HepG2 (cell line): ENCODE measurements at regions not wholly inside any gene's neighbourhood (a gene's known extent, or its start where the extent isn't known, plus 50 kb on each side); places are given as distances from the start of the nearest gene placed in this dataset.

Source experiments
- ATAC-seq: fragments of 200-7000 bp; cut with Tn5 transposase; 3 replicates; pipeline ENCODE4 v1.9.1; 2020; ENCODE audit warnings: mild to moderate bottlenecking, moderate library complexity
- BruUV-seq: library from RNA; stranded (reverse); fragments of 400-500 nt; replicated peaks from 2 replicates; lab custom pipeline; 2021; lab: Mats Ljungman, UMichigan
- CTCF ChIA-PET: fragments of 300-600 bp; formaldehyde crosslinking; extraction: SDS; loops from one replicate; lab custom pipeline; 2021; ENCODE audit warnings: low total read pairs, inconsistent platforms, low intra/inter-chr PET ratio; lab: Yijun Ruan, JAX
- POLR2A ChIA-PET: fragments of 350-600 bp; sonication (Branson Sonifier 250); formaldehyde crosslinking; loops from one replicate; lab custom pipeline; 2020; ENCODE audit warnings: antibody characterized with exemption, inconsistent platforms; lab: Yijun Ruan, JAX
- DNase-seq: peaks from one replicate; pipeline ENCODE4 v3.0.0-alpha.2; 2015; ENCODE audit warnings: low spot score
- FAIRE-seq: peaks from 3 replicates; lab custom pipeline; 2011; peaks lifted over from hg19 to GRCh38; lab: Jason Lieb, UNC
- H2AFZ ChIP-seq: one replicate; pipeline ENCODE4 v1.6.1; 2011; ENCODE audit warnings: low read length, inconsistent platforms
- H3K27ac ChIP-seq: fragments of 300-600 bp; 3 replicates; pipeline ENCODE4 v1.8.0; 2011; ENCODE audit warnings: mixed run types, mild to moderate bottlenecking, mixed read lengths, low read length, inconsistent platforms; ENCODE audit not compliant: insufficient read depth; ENCODE audit errors: extremely low read length
- H3K27me3 ChIP-seq, 2 experiments: fragments of 200-600 bp in 1 of 2; 2 replicates in 1 of 2; 3 replicates in 1 of 2; pipeline versions ENCODE4 v1.6.0 to v1.8.0; 2011; ENCODE audit warnings: low read length in 2 of 2, mild to moderate bottlenecking in 2 of 2, moderate library complexity in 2 of 2, inconsistent platforms in 1 of 2; ENCODE audit not compliant: insufficient read depth in 2 of 2, control insufficient read depth in 1 of 2
- H3K36me3 ChIP-seq, 2 experiments: fragments of 200-600 bp in 1 of 2; replicated peaks in 1 of 2; 2 replicates in 1 of 2; 3 replicates in 1 of 2; pipeline versions ENCODE4 v1.5.1 to v1.8.0; 2011; ENCODE audit warnings: low read length in 2 of 2, inconsistent platforms in 1 of 2; ENCODE audit not compliant: insufficient read depth in 2 of 2, control insufficient read depth in 1 of 2
- H3K4me1 ChIP-seq: 2 replicates; pipeline ENCODE4 v1.5.1; 2012; ENCODE audit warnings: low read length, inconsistent platforms; ENCODE audit not compliant: insufficient read depth
- H3K4me2 ChIP-seq: 2 replicates; pipeline ENCODE4 v1.6.0; 2011; ENCODE audit warnings: low read depth, low read length, inconsistent platforms
- H3K4me3 ChIP-seq, 3 experiments: fragments of 200-600 bp in 1 of 3; sonication (generic), shearing (Covaris generic) in 1 of 3; replicated peaks in 1 of 3; 2 replicates each; pipeline ENCODE4 v1.5.1; 2011 to 2016; ENCODE audit warnings: low read length in 3 of 3, inconsistent platforms in 2 of 3, low read depth in 2 of 3, mild to moderate bottlenecking in 2 of 3, control low read depth in 1 of 3, mixed read lengths in 1 of 3; ENCODE audit not compliant: insufficient read depth in 1 of 3
- H3K79me2 ChIP-seq: one replicate; pipeline ENCODE4 v1.6.1; 2011; ENCODE audit warnings: low read length, inconsistent platforms; ENCODE audit not compliant: insufficient read depth
- H3K9ac ChIP-seq: 2 replicates; pipeline ENCODE4 v1.6.0; 2011; ENCODE audit warnings: mild to moderate bottlenecking, low read depth, low read length, inconsistent platforms; ENCODE audit not compliant: insufficient read depth
- H3K9me3 ChIP-seq: 2 replicates; pipeline ENCODE4 v1.5.1; 2012; ENCODE audit warnings: mild to moderate bottlenecking, low read length
- H4K20me1 ChIP-seq: 2 replicates; pipeline ENCODE4 v1.6.0; 2011; ENCODE audit warnings: inconsistent platforms, mild to moderate bottlenecking, low read length, moderate library complexity; ENCODE audit not compliant: insufficient read depth
- ESRRA ChIP-seq: sonication (generic); formaldehyde crosslinking; IDR thresholded peaks from 2 replicates; pipeline ENCODE4 v1.5.1; 2020; ENCODE audit warnings: mild to moderate bottlenecking, low read depth, missing genetic modification reagents
- MEIS1 ChIP-seq: sonication (generic); formaldehyde crosslinking; IDR thresholded peaks from 2 replicates; pipeline ENCODE4 v1.9.0; 2021; ENCODE audit warnings: mild to moderate bottlenecking, missing genetic modification reagents, moderate library complexity, borderline replicate concordance
- PAX8 ChIP-seq: sonication (generic); formaldehyde crosslinking; IDR thresholded peaks from 2 replicates; pipeline ENCODE4 v1.8.0; 2022; ENCODE audit warnings: mild to moderate bottlenecking, missing genetic modification reagents, borderline replicate concordance
- PHF20 ChIP-seq: sonication (generic); formaldehyde crosslinking; IDR thresholded peaks from 2 replicates; pipeline ENCODE4 v1.5.0; 2020; ENCODE audit warnings: mild to moderate bottlenecking, missing genetic modification reagents
- RARA ChIP-seq: IDR thresholded peaks from 2 replicates; pipeline ENCODE4 v1.6.1; 2016; ENCODE audit warnings: missing genetic modification reagents, missing compliant biosample characterization
- TCF7 ChIP-seq: sonication (generic); IDR thresholded peaks from 2 replicates; pipeline ENCODE4 v1.6.1; 2016; ENCODE audit warnings: antibody characterized with exemption, low read depth
- ZFP41 ChIP-seq: sonication (generic); formaldehyde crosslinking; IDR thresholded peaks from 2 replicates; pipeline ENCODE4 v1.4.0; 2020; ENCODE audit warnings: mild to moderate bottlenecking, missing genetic modification reagents, borderline replicate concordance
- ZNF329 ChIP-seq: sonication (generic); formaldehyde crosslinking; IDR thresholded peaks from 2 replicates; pipeline ENCODE4 v1.9.0; 2021; ENCODE audit warnings: low read depth, mild to moderate bottlenecking, missing genetic modification reagents
- ZNF512 ChIP-seq: sonication (generic); formaldehyde crosslinking; IDR thresholded peaks from 2 replicates; pipeline ENCODE4 v1.4.0; 2020; ENCODE audit warnings: mild to moderate bottlenecking, missing genetic modification reagents
- ZNF557 ChIP-seq: sonication (generic); formaldehyde crosslinking; IDR thresholded peaks from 2 replicates; pipeline ENCODE4 v1.4.0; 2020; ENCODE audit warnings: missing genetic modification reagents
- ZNF784 ChIP-seq: sonication (generic); formaldehyde crosslinking; IDR thresholded peaks from 2 replicates; pipeline ENCODE4 v1.5.1; 2020; ENCODE audit warnings: missing genetic modification reagents, mild to moderate bottlenecking, borderline replicate concordance
- ZNF879 ChIP-seq: sonication (generic); formaldehyde crosslinking; IDR thresholded peaks from 2 replicates; pipeline ENCODE4 v1.8.1; 2023; ENCODE audit warnings: missing genetic modification reagents
- WGBS: methylation state at CpG from one replicate; pipeline ENCODE4 v1.1.6; 2017; ENCODE audit warnings: low lambda C conversion rate; 5-methylcytosine and 5-hydroxymethylcytosine counted together
- in situ Hi-C: cut with HindIII; loops from 2 replicates; pipeline ENCODE4 v1.10.0; 2017; ENCODE audit warnings: low pct_unique_long_range_greater_than_20kb; ENCODE audit not compliant: extremely low pct_ligation_motif_present
- intact Hi-C: fragments of 100-400 bp; cut with micrococcal nuclease; formaldehyde crosslinking; loops from one replicate; pipeline ENCODE4 v1.10.0; 2022; ENCODE audit not compliant: unreplicated experiment

GRCh38 chr3:127431066-127431465 is 143.2 kb upstream of the PRR20G start:
- intact Hi-C loops (no loop called here), in situ Hi-C loops (no loop called here)
- Histone ChIP-seq H3K27me3 (peaks cover 3 to 25% of the 10 kb centered on the region in 2 experiments; a peak in 3 of 5 replicates), H2AFZ (no peak overlapping the region), H3K27ac (no peak overlapping the region), H3K4me2 (no peak overlapping the region), H3K4me1 (no peaks in the 10 kb centered on the region), H3K4me3 (no peak overlapping the region), H3K9me3 (no peaks in the 10 kb centered on the region), H3K9ac (no peak overlapping the region), H4K20me1 (no peaks in the 10 kb centered on the region), H3K79me2 (no peaks in the 10 kb centered on the region), H3K36me3 (no peaks in the 10 kb centered on the region)
- POLR2A ChIA-PET: no interaction called here
- DNase-seq (no peak), ATAC-seq (no peak), FAIRE-seq (no peak)
- CTCF ChIA-PET: no interaction called here
- TF ChIP-seq MEIS1 (no peak), PAX8 (CRISPR knock-in tag) (no peak), TCF7 (no peak), ZFP41 (no peak), ZNF879 (no peak), ZNF784 (CRISPR knock-in tag) (no peak), PHF20 (CRISPR knock-in tag) (no peak)
- no TSS peak for BruUV-seq
- WGBS: 67% methylated on average over 6 of the region's 6 CpGs

- H2AFZ ChIP-seq: no peak overlapping the region
- WGBS: 0% methylated on average over 2 of the region's 2 CpGs
Measured at GRCh38 chr3:127428344-127428997, 140.6 kb upstream of the PRR20G start.

More at GRCh38 chr3:127428344-127428997, 140.6 kb upstream of the PRR20G start:
- H3K4me1 ChIP-seq: no peaks in the 10 kb centered on the region
- CTCF ChIA-PET: no interaction called here
- no TSS peak for BruUV-seq
- POLR2A ChIA-PET: no interaction called here
- no peak overlapping the region for H3K27ac ChIP-seq
- no peaks in the 10 kb centered on the region for H3K79me2 ChIP-seq
- in situ Hi-C loops: no loop called here
- H4K20me1 ChIP-seq: no peaks in the 10 kb centered on the region
- H3K4me3 ChIP-seq: no peak overlapping the region
- DNase-seq (no peak), FAIRE-seq (no peak), ATAC-seq (no peak)
- TF ChIP-seq ZNF557 (no peak), ESRRA (no peak), ZNF512 (CRISPR knock-in tag) (no peak), RARA (no peak), ZNF329 (CRISPR knock-in tag) (peak; percentile 98)
- peaks cover 7 to 51% of the 10 kb centered on the region in 2 experiments for H3K27me3 ChIP-seq
- H3K36me3 ChIP-seq: no peaks in the 10 kb centered on the region
- H3K4me2 ChIP-seq: no peak overlapping the region
- intact Hi-C loops: no loop called here
- H3K9ac ChIP-seq: no peak overlapping the region
- no peaks in the 10 kb centered on the region for H3K9me3 ChIP-seq
